GM12878 (cell line): ENCODE measurements at regions not wholly inside any gene's neighbourhood (a gene's known extent, or its start where the extent isn't known, plus 50 kb on each side); places are given as distances from the start of the nearest gene placed in this dataset.

ENCODE experiments used
- ATAC-seq: fragments of 200-7000 bp; cut with Tn5 transposase; 3 replicates; pipeline ENCODE4 v1.9.1; 2020; ENCODE audit warnings: mild to moderate bottlenecking, moderate library complexity
- BruUV-seq: library from RNA; stranded (reverse); fragments of 400-500 nt; replicated peaks from 2 replicates; lab custom pipeline; 2021; lab: Mats Ljungman, UMichigan
- CTCF ChIA-PET: fragments of 300-600 bp; sonication (Branson Sonifier 250); formaldehyde crosslinking; extraction: SDS; loops from one replicate; lab custom pipeline; 2021; ENCODE audit warnings: inconsistent platforms; lab: Yijun Ruan, JAX
- POLR2A ChIA-PET: fragments of 350-600 bp; formaldehyde crosslinking; extraction: SDS; loops from one replicate; lab custom pipeline; 2021; ENCODE audit warnings: inconsistent platforms; lab: Charles Lee
- RAD21 ChIA-PET: fragments of 300-600 bp; sonication (Branson Sonifier 250); formaldehyde crosslinking; loops from one replicate; lab custom pipeline; 2023; ENCODE audit warnings: antibody characterized with exemption; ENCODE audit not compliant: unreplicated experiment; lab: Charles Lee
- SMC1A ChIA-PET: fragments of 300-600 bp; sonication (Branson Sonifier 250); formaldehyde crosslinking; loops from one replicate; lab custom pipeline; 2023; ENCODE audit not compliant: unreplicated experiment, uncharacterized antibody; lab: Charles Lee
- DNase-seq: peaks from one replicate; pipeline ENCODE4 v3.0.0-alpha.2; 2011; ENCODE audit warnings: low read depth, low spot score
- FAIRE-seq: peaks from 3 replicates; lab custom pipeline; 2011; peaks lifted over from hg19 to GRCh38; lab: Jason Lieb, UNC
- H2AFZ ChIP-seq: 2 replicates; pipeline ENCODE4 v1.6.0; 2011; ENCODE audit warnings: low read depth, low read length, control low read depth; ENCODE audit not compliant: control insufficient read depth
- H3K27ac ChIP-seq: 2 replicates; pipeline ENCODE4 v1.5.1; 2011; ENCODE audit warnings: control low read depth; ENCODE audit not compliant: control insufficient read depth, insufficient read depth
- H3K27me3 ChIP-seq, 2 experiments: replicated peaks in 1 of 2; 2 replicates each; pipeline versions ENCODE4 v1.6.0 to v1.6.1; 2011; ENCODE audit warnings: low read length in 1 of 2; ENCODE audit not compliant: control insufficient read depth in 2 of 2, insufficient read depth in 2 of 2
- H3K36me3 ChIP-seq, 2 experiments: 2 replicates each; pipeline ENCODE4 v1.5.1; 2011; ENCODE audit warnings: low read length in 1 of 2; ENCODE audit not compliant: control insufficient read depth in 2 of 2, insufficient read depth in 2 of 2
- H3K4me1 ChIP-seq: 2 replicates; pipeline ENCODE4 v1.6.1; 2011; ENCODE audit warnings: mild to moderate bottlenecking, low read length, moderate library complexity, mixed read lengths; ENCODE audit not compliant: control insufficient read depth, insufficient read depth
- H3K4me2 ChIP-seq: 2 replicates; pipeline ENCODE4 v1.6.0; 2011; ENCODE audit warnings: control low read depth; ENCODE audit not compliant: control insufficient read depth, insufficient read depth
- H3K4me3 ChIP-seq: fragments of 200-600 bp; sonication (generic); 2 replicates; pipeline ENCODE4 v1.5.1; 2016
- H3K79me2 ChIP-seq: 2 replicates; pipeline ENCODE4 v1.6.0; 2011; ENCODE audit warnings: low read length; ENCODE audit not compliant: control insufficient read depth, insufficient read depth
- H3K9ac ChIP-seq: 2 replicates; pipeline ENCODE4 v1.8.0; 2011; ENCODE audit warnings: low read length, control low read depth, mixed read lengths; ENCODE audit not compliant: control insufficient read depth, insufficient read depth
- H3K9me3 ChIP-seq: replicated peaks from 3 replicates; pipeline ENCODE4 v1.5.1; 2011; ENCODE audit warnings: mild to moderate bottlenecking, low read length; ENCODE audit not compliant: control insufficient read depth, insufficient read depth
- H4K20me1 ChIP-seq: 2 replicates; pipeline ENCODE4 v1.6.0; 2011; ENCODE audit not compliant: control insufficient read depth, insufficient read depth
- ATF7 ChIP-seq: fragments of 450-650 bp; IDR thresholded peaks from 2 replicates; pipeline ENCODE4 v1.6.1; 2016; ENCODE audit warnings: low read depth, mild to moderate bottlenecking
- CREM ChIP-seq: IDR thresholded peaks from 2 replicates; pipeline ENCODE4 v1.6.1; 2014; ENCODE audit warnings: antibody characterized with exemption, low read depth
- HCFC1 ChIP-seq: fragments of 150-350 bp; IDR thresholded peaks from 2 replicates; pipeline ENCODE4 v1.6.1; 2014; ENCODE audit warnings: low read length
- IRF3 ChIP-seq: fragments of 450-650 bp; IDR thresholded peaks from 2 replicates; pipeline ENCODE4 v1.6.1; 2014; ENCODE audit warnings: mild to moderate bottlenecking
- JUND ChIP-seq: IDR thresholded peaks from 2 replicates; pipeline ENCODE4 v1.6.1; 2012; ENCODE audit warnings: low read depth, mild to moderate bottlenecking, low read length, improper control_type of control experiment, moderate library complexity
- MAX ChIP-seq: IDR thresholded peaks from 2 replicates; pipeline ENCODE4 v1.6.1; 2012; ENCODE audit warnings: low read depth, low read length, improper control_type of control experiment
- MEF2A ChIP-seq: IDR thresholded peaks from 2 replicates; pipeline ENCODE4 v1.6.1; 2011; ENCODE audit warnings: low read depth, mild to moderate bottlenecking, low read length, moderate library complexity; ENCODE audit not compliant: insufficient read depth
- MEF2B ChIP-seq: fragments of 450-650 bp; IDR thresholded peaks from 2 replicates; pipeline ENCODE4 v1.6.1; 2018; ENCODE audit warnings: mild to moderate bottlenecking, moderate library complexity; ENCODE audit not compliant: partially characterized antibody, poor library complexity, severe bottlenecking
- NFYB ChIP-seq: IDR thresholded peaks from 2 replicates; pipeline ENCODE4 v1.6.1; 2011; ENCODE audit warnings: low read depth, mild to moderate bottlenecking, low read length, improper control_type of control experiment, moderate library complexity; ENCODE audit not compliant: insufficient read depth
- NR2C1 ChIP-seq: fragments of 450-650 bp; IDR thresholded peaks from 2 replicates; pipeline ENCODE4 v1.6.1; 2017; ENCODE audit warnings: antibody characterized with exemption, mild to moderate bottlenecking, moderate library complexity
- RAD21 ChIP-seq: IDR thresholded peaks from 2 replicates; pipeline ENCODE4 v1.6.1; 2011; ENCODE audit warnings: mild to moderate bottlenecking, low read depth, low read length, moderate library complexity; ENCODE audit not compliant: insufficient read depth
- RELA ChIP-seq: fragments of 450-650 bp; IDR thresholded peaks from 2 replicates; pipeline ENCODE4 v1.8.0; 2014; ENCODE audit warnings: borderline replicate concordance; ENCODE audit not compliant: partially characterized antibody
- SIN3A ChIP-seq: IDR thresholded peaks from 2 replicates; pipeline ENCODE4 v1.6.1; 2012; ENCODE audit warnings: low read depth, low read length, improper control_type of control experiment
- STAT1 ChIP-seq: fragments of 450-650 bp; conservative IDR thresholded peaks from 2 replicates; pipeline ENCODE4 v1.6.1; 2014; ENCODE audit warnings: antibody characterized with exemption, mild to moderate bottlenecking
- ZBTB11 ChIP-seq: fragments of 450-650 bp; formaldehyde crosslinking; IDR thresholded peaks from 2 replicates; pipeline ENCODE4 v1.5.0; 2022; ENCODE audit warnings: mild to moderate bottlenecking, missing genetic modification characterization
- ZBTB40 ChIP-seq: fragments of 450-650 bp; IDR thresholded peaks from 2 replicates; pipeline ENCODE4 v1.6.1; 2016; ENCODE audit warnings: mild to moderate bottlenecking, moderate library complexity, borderline replicate concordance
- WGBS: methylation state at CpG from one replicate; pipeline ENCODE4 v1.1.6; 2016; ENCODE audit warnings: low lambda C conversion rate; ENCODE audit not compliant: insufficient replicate concordance, insufficient coverage; ENCODE audit errors: missing lambda C conversion rate; 5-methylcytosine and 5-hydroxymethylcytosine counted together
- in situ Hi-C: fragments of 300-500 bp; cut with MboI; formaldehyde crosslinking; loops from 9 replicates; pipeline ENCODE4 v1.14.3; 2018; ENCODE audit warnings: mixed read lengths
- intact Hi-C: fragments of 100-400 bp; cut with micrococcal nuclease; formaldehyde crosslinking; loops from one replicate; pipeline ENCODE4 v1.14.2; 2022; ENCODE audit not compliant: unreplicated experiment

- in situ Hi-C loops, result no loop called here
- WGBS, result 100% methylated on average over 3 of the region's 3 CpGs
- Histone ChIP-seq H3K4me3 (no peak overlapping the region), H3K27ac (no peak overlapping the region), H3K79me2 (no peaks in the 10 kb centered on the region), H3K9me3 (peaks cover 5% of the 10 kb centered on the region), H4K20me1 (no peaks in the 10 kb centered on the region), H3K4me1 (peaks cover 4% of the 10 kb centered on the region; the same call in 1 of the 2 replicates), H2AFZ (no peak overlapping the region), H3K27me3 (no peaks in the 10 kb centered on the region), H3K9ac (no peak overlapping the region), H3K4me2 (no peak overlapping the region), H3K36me3 (no peaks in the 10 kb centered on the region)
- ChIA-PET CTCF (interaction anchor here (0.5 to 1.9 kb wide), 2 partner anchors 17 to 130 kb away, joined by 3 to 9 read pairs; no protein-coding TSS in a partner anchor), SMC1A (interaction anchor here (0.8 to 2.0 kb wide), 6 partner anchors 15 to 271 kb away, joined by 3 to 7 read pairs (median 4); no protein-coding TSS in a partner anchor), RAD21 (interaction anchor here (1.6 kb wide), 1 partner anchor 22 kb away, joined by 4 read pairs; no protein-coding TSS in a partner anchor), POLR2A (interaction anchor here (0.7 to 1.0 kb wide), 2 partner anchors 13 to 18 kb away, joined by 3 read pairs; no protein-coding TSS in a partner anchor)
- DNase-seq (no peak), FAIRE-seq (no peak), ATAC-seq (no peak)
- BruUV-seq, result no TSS peak
- intact Hi-C loops, result loop anchor here (5.0 kb wide), 1 partner anchor 142 kb away; no protein-coding TSS in a partner anchor
- TF ChIP-seq IRF3, result no peak
- no peak for TF ChIP-seq HCFC1
- no peak for TF ChIP-seq ZBTB40
- no peak for TF ChIP-seq JUND
- TF ChIP-seq CREM, result no peak
- no peak for TF ChIP-seq MAX
- TF ChIP-seq MEF2B, result no peak
- TF ChIP-seq MEF2A, result no peak
- no peak for TF ChIP-seq RELA
- TF ChIP-seq ZBTB11 (CRISPR knock-in tag), result no peak
- TF ChIP-seq NR2C1, result no peak
- TF ChIP-seq NFYB, result no peak
- no peak for TF ChIP-seq SIN3A
- no peak for TF ChIP-seq RAD21
- no peak for TF ChIP-seq ATF7
- no peak for TF ChIP-seq STAT1
Observed at GRCh38 chr2:144180131-144180530, 339.8 kb downstream of the ZEB2 start.
